Suppressor macrophage treated with lipopolysaccharide for 1 hour (primary cell): ENCODE measurements at regions not wholly inside any gene's neighbourhood (a gene's known extent, or its start where the extent isn't known, plus 50 kb on each side); places are given as distances from the start of the nearest gene placed in this dataset.
"Not testable (repeated sequence)": the region's sequence is repeated elsewhere in the genome, so short reads cannot be mapped to it uniquely, and the experiment has no call there.

Experiments used
- DNase-seq, 3 donors: peaks; one replicate each; pipeline ENCODE4 v3.0.0-alpha.2; 2020 to 2022

DNA sequence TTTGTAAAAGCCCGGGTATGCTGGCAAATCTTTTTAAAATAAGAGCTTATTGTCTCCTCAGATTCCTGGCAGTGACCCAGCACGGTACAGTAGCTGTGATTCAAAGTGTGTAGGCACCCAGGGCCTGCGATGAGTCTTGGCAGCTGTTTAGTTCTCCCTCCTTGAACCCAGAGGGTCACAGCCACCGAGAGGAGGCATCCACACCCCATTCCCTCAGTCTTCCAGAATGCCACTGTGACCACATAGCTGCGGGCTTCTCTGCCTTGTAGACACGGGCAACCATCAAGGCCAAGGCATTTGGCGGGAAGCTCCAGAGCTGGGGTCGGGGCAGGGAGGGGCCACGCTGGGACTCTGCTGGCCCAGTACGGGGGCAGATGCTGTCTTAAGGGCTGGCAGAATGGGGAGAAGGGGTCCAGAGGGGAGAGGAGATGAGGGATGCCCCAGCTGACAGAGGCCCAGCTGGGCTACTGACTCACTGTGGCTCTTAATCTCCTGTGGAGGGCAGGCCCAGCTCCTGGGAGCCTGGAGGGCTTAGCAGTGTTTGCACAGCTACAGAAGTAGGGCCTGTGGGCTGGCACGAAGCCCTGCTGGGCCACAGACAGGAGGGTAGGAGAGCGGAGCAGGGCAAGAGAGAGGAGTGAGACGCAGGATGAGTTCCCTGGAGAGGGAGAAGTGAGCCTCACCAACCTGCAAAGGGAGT is 68.8 kb upstream of the DLG1 start:
- no peak for DNase-seq

- no peak for DNase-seq
Measured at GRCh38 chr3:197366301-197367044, 68.1 kb upstream of the DLG1 start.

DNA sequence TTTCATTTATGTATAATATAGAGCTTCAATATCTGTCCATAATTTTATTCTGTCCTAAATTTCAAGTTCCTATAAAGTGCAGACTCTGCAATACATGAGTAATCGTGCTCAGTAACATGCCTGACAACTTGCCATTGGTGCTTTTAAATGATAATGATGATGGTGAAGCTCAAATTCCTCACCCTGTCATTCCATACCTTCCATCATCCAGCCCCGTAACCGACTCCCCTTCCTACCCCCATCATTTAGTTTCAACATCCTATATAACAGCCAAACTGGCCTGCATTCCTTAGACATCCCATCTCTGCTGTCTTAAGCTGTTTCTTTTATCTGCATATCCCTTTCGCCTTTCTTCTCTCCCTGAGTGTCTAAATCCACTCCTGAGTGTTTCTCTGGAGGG is 67.2 kb upstream of the DLG1 start:
- no peak for DNase-seq

GRCh38 chr3:197364410-197365071 is 66.1 kb upstream of the DLG1 start:
- no peak for DNase-seq

GRCh38 chr3:197363553-197364409 is 65.4 kb upstream of the DLG1 start:
- DNase-seq, result no peak

GRCh38 chr3:197362081-197362480 is 63.7 kb upstream of the DLG1 start:
- DNase-seq, result no peak

- not testable (repeated sequence) for DNase-seq
Measured at GRCh38 chr3:197360095-197360494, 61.7 kb upstream of the DLG1 start.

DNA sequence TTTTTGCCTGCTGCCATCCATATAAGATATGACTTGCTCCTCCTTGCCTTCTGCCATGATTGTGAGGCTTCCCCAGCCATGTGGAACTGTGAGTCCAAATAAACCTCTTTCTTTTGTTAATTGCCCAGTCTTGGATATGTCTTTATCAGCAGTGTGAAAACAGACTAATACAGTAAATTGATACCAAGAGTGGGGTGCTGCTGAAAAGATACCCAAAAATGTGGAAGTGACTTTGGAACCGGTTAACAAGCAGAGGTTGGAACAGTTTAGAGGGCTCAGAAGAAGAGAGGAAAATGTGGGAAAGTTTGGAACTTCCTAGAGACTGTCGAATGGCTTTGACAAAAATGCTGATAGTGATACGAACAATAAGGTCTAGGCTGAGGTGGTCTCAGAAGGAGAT is 61.1 kb upstream of the DLG1 start:
- not testable (repeated sequence) for DNase-seq

GRCh38 chr3:197356741-197357140 is 58.3 kb upstream of the DLG1 start:
- no peak for DNase-seq

DNA sequence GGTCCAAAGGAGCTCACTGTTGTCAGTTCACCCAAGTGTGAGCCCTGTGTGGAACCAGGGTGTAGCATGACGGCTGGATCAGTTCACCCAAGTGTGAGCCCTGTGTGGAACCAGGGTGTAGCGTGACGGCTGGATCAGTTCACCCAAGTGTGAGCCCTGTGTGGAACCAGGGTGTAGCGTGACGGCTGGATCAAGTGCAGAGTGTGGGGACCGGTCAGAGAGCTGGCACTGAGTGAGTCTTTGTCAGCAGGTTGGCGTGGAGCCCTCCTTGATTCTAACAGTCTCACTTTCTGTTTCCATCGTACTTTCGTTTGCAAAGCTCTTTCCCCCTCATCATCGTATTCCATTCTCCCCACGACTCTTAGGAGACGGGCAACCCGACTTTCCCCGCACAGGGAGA is 57.9 kb upstream of the DLG1 start:
- DNase-seq, result no peak

DNA sequence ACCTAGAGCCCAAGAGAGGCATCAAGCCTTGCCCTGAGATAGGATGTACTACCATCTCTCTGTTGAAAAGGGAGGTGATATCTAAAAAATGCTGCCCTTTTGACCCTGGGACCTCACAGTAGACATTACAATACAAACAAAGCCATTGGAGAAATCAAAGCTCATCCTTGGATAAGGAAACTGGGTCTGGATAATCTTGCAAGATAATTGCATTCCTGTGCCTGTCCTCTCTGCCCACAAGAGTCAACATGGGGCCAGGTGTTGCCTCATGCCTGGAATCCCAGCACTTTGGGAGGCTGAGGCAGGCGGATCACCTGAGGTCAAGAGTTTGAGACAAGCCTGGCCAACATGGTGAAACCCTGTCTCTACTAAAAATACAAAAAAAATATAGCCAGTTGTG is 57.3 kb upstream of the DLG1 start:
- DNase-seq, result no peak

GRCh38 chr3:197354568-197355001 is 56.2 kb upstream of the DLG1 start:
- no peak for DNase-seq

- DNase-seq, result no peak
Measured at GRCh38 chr3:197353867-197354567, 55.6 kb upstream of the DLG1 start.

- no peak for DNase-seq
Measured at GRCh38 chr3:197353001-197353866, 54.8 kb upstream of the DLG1 start.

DNA sequence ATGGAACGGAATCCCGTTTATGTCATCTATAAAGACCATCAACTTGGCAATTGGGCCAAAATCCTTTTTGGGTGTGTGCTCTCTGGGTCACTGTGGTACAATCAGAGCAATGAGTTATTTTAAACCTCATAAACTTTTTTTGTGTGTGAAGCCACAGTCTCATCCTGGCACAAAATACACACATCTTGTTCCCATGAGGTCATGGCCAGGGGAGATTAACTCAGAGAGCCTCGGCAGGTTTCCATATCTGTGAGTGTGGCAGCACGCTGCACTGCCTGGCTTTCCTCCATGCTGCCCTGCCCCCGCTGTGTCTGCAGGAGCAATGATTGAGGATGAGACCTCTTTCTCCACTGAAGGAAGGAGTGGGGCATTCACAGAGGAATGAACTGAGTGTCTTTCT is 54.0 kb upstream of the DLG1 start:
- no peak for DNase-seq

- DNase-seq, result no peak
Measured at GRCh38 chr3:197350446-197350845, 52.0 kb upstream of the DLG1 start.

DNA sequence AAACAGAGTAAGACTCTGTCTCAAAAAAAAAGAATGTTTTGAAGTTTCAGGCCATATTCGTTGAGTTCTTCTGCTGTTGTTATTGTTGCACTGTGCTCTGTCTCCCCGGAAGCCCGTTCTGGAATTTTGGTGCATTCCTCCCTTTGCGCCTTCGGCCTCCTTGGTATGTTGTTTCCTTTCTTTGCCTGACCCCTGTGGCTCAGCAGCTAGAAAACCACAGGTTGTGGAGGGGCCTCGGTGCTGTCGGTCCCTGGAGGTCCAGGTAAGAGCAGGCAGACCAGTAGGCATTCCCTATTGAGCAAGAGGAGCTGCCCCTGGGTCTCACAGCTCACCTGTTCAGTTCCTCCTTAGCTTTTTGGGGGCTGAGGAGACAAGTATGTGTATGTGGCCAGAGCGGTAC is 51.0 kb upstream of the DLG1 start:
- DNase-seq, result no peak
